H1 (cell line): ENCODE measurements at regions not wholly inside any gene's neighbourhood (a gene's known extent, or its start where the extent isn't known, plus 50 kb on each side); places are given as distances from the start of the nearest gene placed in this dataset.

Source experiments
- YY1 ChIP-seq: IDR thresholded peaks from 2 replicates; pipeline ENCODE4 v1.6.1; 2011; ENCODE audit warnings: low read depth, mild to moderate bottlenecking, low read length
- ZNF274 ChIP-seq: IDR thresholded peaks from 2 replicates; pipeline ENCODE4 v1.7.0; 2012; ENCODE audit warnings: low read length, borderline replicate concordance; ENCODE audit errors: extremely low read depth
- TF ChIP-seq, protein P1 (sequence below), 3 experiments: IDR thresholded peaks; 1 replicate in 2 of 3; 2 replicates in 1 of 3; pipeline versions ENCODE4 v1.5.1 to v1.6.1; 2011; ENCODE audit warnings: low read length in 3 of 3, mild to moderate bottlenecking in 3 of 3, inconsistent platforms in 2 of 3, low read depth in 1 of 3, moderate library complexity in 1 of 3; ENCODE audit not compliant: insufficient read depth in 1 of 3; ENCODE audit errors: control extremely low read depth in 1 of 3

- TF ChIP-seq YY1 (no peak), ZNF274 (no peak)
- TF ChIP-seq, protein P1, sequence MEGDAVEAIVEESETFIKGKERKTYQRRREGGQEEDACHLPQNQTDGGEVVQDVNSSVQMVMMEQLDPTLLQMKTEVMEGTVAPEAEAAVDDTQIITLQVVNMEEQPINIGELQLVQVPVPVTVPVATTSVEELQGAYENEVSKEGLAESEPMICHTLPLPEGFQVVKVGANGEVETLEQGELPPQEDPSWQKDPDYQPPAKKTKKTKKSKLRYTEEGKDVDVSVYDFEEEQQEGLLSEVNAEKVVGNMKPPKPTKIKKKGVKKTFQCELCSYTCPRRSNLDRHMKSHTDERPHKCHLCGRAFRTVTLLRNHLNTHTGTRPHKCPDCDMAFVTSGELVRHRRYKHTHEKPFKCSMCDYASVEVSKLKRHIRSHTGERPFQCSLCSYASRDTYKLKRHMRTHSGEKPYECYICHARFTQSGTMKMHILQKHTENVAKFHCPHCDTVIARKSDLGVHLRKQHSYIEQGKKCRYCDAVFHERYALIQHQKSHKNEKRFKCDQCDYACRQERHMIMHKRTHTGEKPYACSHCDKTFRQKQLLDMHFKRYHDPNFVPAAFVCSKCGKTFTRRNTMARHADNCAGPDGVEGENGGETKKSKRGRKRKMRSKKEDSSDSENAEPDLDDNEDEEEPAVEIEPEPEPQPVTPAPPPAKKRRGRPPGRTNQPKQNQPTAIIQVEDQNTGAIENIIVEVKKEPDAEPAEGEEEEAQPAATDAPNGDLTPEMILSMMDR (IDR thresholded peaks at IDR 0.05; ENCODE audit: control extremely low read depth in 1 of 3, insufficient read depth in 1 of 3, low read depth in 1 of 3, low read length in 3 of 3) = no peak
Observed at GRCh38 chr4:125430086-125430485, 115.3 kb downstream of the FAT4 start.
